H1 (cell line): ENCODE measurements at regions not wholly inside any gene's neighbourhood (a gene's known extent, or its start where the extent isn't known, plus 50 kb on each side); places are given as distances from the start of the nearest gene placed in this dataset.

Experiments used
- CTCF ChIA-PET: fragments of 300-600 bp; sonication (Branson Sonifier 250); formaldehyde crosslinking; loops from one replicate; lab custom pipeline; 2021; ENCODE audit not compliant: partially characterized antibody; lab: Charles Lee
- POLR2A ChIA-PET: fragments of 300-600 bp; sonication (Branson Sonifier 250); formaldehyde crosslinking; loops from one replicate; lab custom pipeline; 2021; ENCODE audit warnings: inconsistent platforms; ENCODE audit not compliant: partially characterized antibody; lab: Charles Lee
- DNase-seq, 2 experiments: peaks; one replicate each; pipeline versions ENCODE4 v3.0.0 to v3.0.0-alpha.2; 2010 to 2022; ENCODE audit warnings: low spot score in 2 of 2, low read depth in 1 of 2, mixed read lengths in 1 of 2
- FAIRE-seq: peaks from 2 replicates; lab custom pipeline; 2011; peaks lifted over from hg19 to GRCh38; lab: Jason Lieb, UNC
- H2AFZ ChIP-seq: 2 replicates; pipeline ENCODE4 v1.8.1; 2012; ENCODE audit warnings: low read length, inconsistent platforms
- H2AK5ac ChIP-seq: 2 replicates; pipeline ENCODE4 v1.6.1; 2013; ENCODE audit warnings: low read depth, low read length
- H2BK120ac ChIP-seq: replicated peaks from 2 replicates; pipeline ENCODE3; 2013; ENCODE audit warnings: low read depth, low read length, inconsistent platforms
- H2BK12ac ChIP-seq: 2 replicates; pipeline ENCODE4 v1.6.1; 2013; ENCODE audit warnings: low read depth, low read length
- H2BK15ac ChIP-seq: 2 replicates; pipeline ENCODE4 v1.6.1; 2013; ENCODE audit warnings: low read length
- H2BK20ac ChIP-seq: 2 replicates; pipeline ENCODE4 v1.6.1; 2013; ENCODE audit warnings: low read length
- H2BK5ac ChIP-seq: 2 replicates; pipeline ENCODE4 v1.6.1; 2013; ENCODE audit warnings: low read depth, low read length
- H3K14ac ChIP-seq: 2 replicates; pipeline ENCODE4 v1.6.1; 2013; ENCODE audit warnings: inconsistent platforms; ENCODE audit not compliant: insufficient read length
- H3K18ac ChIP-seq: 2 replicates; pipeline ENCODE4 v1.6.1; 2013; ENCODE audit warnings: low read length; ENCODE audit errors: extremely low read depth
- H3K23ac ChIP-seq: 2 replicates; pipeline ENCODE4 v1.6.1; 2013; ENCODE audit warnings: inconsistent platforms; ENCODE audit not compliant: insufficient read length
- H3K23me2 ChIP-seq: 2 replicates; pipeline ENCODE4 v1.6.1; 2013; ENCODE audit warnings: low read depth, low read length
- H3K27ac ChIP-seq: 2 replicates; pipeline ENCODE4 v1.6.1; 2011; ENCODE audit warnings: low read depth, low read length, inconsistent platforms
- H3K27me3 ChIP-seq, 4 experiments: replicated peaks in 1 of 4; 1 replicate in 1 of 4; 2 replicates in 3 of 4; pipeline versions ENCODE4 v1.6.1 to v1.8.1; 2011 to 2013; ENCODE audit warnings: low read length in 3 of 4, mild to moderate bottlenecking in 3 of 4, inconsistent platforms in 2 of 4, mixed read lengths in 2 of 4, moderate library complexity in 1 of 4; ENCODE audit not compliant: control insufficient read depth in 3 of 4, insufficient read depth in 3 of 4; ENCODE audit errors: extremely low read depth in 1 of 4
- H3K36me3 ChIP-seq, 4 experiments: 2 replicates each; pipeline versions ENCODE4 v1.6.1 to v1.8.1; 2011 to 2013; ENCODE audit warnings: mild to moderate bottlenecking in 4 of 4, low read length in 3 of 4, moderate library complexity in 2 of 4, control low read depth in 1 of 4, inconsistent platforms in 1 of 4; ENCODE audit not compliant: insufficient read depth in 4 of 4, control insufficient read depth in 2 of 4
- H3K4ac ChIP-seq: replicated peaks from 2 replicates; pipeline ENCODE3; 2013; ENCODE audit warnings: low read length, low read depth, mixed read lengths, inconsistent platforms; ENCODE audit not compliant: insufficient read length
- H3K4me1 ChIP-seq, 4 experiments: replicated peaks in 1 of 4; 1 replicate in 1 of 4; 2 replicates in 3 of 4; pipeline versions ENCODE4 v1.6.1 to v1.8.1; 2011 to 2013; ENCODE audit warnings: low read length in 3 of 4, inconsistent platforms in 2 of 4, mixed read lengths in 1 of 4; ENCODE audit not compliant: insufficient read depth in 4 of 4, control insufficient read depth in 3 of 4
- H3K4me2 ChIP-seq, 2 experiments: 2 replicates each; pipeline versions ENCODE4 v1.6.1 to v1.8.1; 2011 to 2013; ENCODE audit warnings: low read depth in 2 of 2, low read length in 2 of 2, control low read depth in 1 of 2, inconsistent platforms in 1 of 2, mild to moderate bottlenecking in 1 of 2; ENCODE audit not compliant: insufficient read depth in 1 of 2
- H3K4me3 ChIP-seq, 4 experiments: fragments of 200-600, 300-600 bp in 1 of 4; sonication (generic), shearing (Covaris generic), sonication (Bioruptor Twin) in 1 of 4; 2 replicates each; pipeline versions ENCODE4 v1.5.1 to v1.8.1; 2011 to 2016; ENCODE audit warnings: low read length in 4 of 4, low read depth in 3 of 4, control low read depth in 2 of 4, inconsistent platforms in 2 of 4, mild to moderate bottlenecking in 2 of 4, mixed read lengths in 1 of 4, moderate library complexity in 1 of 4; ENCODE audit not compliant: insufficient read depth in 2 of 4; ENCODE audit errors: extremely low read depth in 1 of 4
- H3K56ac ChIP-seq: replicated peaks from 2 replicates; pipeline ENCODE3; 2013; ENCODE audit warnings: low read depth, mild to moderate bottlenecking, mixed read lengths, low read length, inconsistent platforms; ENCODE audit not compliant: insufficient read length
- H3K79me1 ChIP-seq: 2 replicates; pipeline ENCODE4 v1.6.1; 2013; ENCODE audit warnings: low read depth, low read length, control low read depth
- H3K79me2 ChIP-seq, 2 experiments: 2 replicates each; pipeline versions ENCODE4 v1.6.1 to v1.8.1; 2012 to 2013; ENCODE audit warnings: low read length in 2 of 2, mild to moderate bottlenecking in 2 of 2, inconsistent platforms in 1 of 2; ENCODE audit not compliant: insufficient read depth in 2 of 2, control insufficient read depth in 1 of 2
- H3K9ac ChIP-seq, 4 experiments: replicated peaks in 1 of 4; 1 replicate in 1 of 4; 2 replicates in 3 of 4; pipeline versions ENCODE4 v1.6.1 to v1.8.1; 2011 to 2013; ENCODE audit warnings: low read depth in 3 of 4, low read length in 3 of 4, control low read depth in 2 of 4, mild to moderate bottlenecking in 2 of 4, moderate library complexity in 2 of 4, inconsistent platforms in 1 of 4; ENCODE audit errors: extremely low read depth in 1 of 4
- H3K9me3 ChIP-seq, 2 experiments: 2 replicates each; pipeline versions ENCODE4 v1.6.1 to v1.8.1; 2012 to 2013; ENCODE audit warnings: mild to moderate bottlenecking in 2 of 2, moderate library complexity in 2 of 2, control low read depth in 1 of 2, inconsistent platforms in 1 of 2, low read depth in 1 of 2, low read length in 1 of 2, mixed read lengths in 1 of 2; ENCODE audit not compliant: insufficient read depth in 2 of 2
- H4K20me1 ChIP-seq, 2 experiments: replicated peaks in 1 of 2; 2 replicates each; pipeline versions ENCODE3 to v1.8.1; 2011 to 2013; ENCODE audit warnings: inconsistent platforms in 2 of 2, low read length in 2 of 2, mild to moderate bottlenecking in 1 of 2; ENCODE audit not compliant: insufficient read depth in 2 of 2, control insufficient read depth in 1 of 2
- H4K5ac ChIP-seq: 2 replicates; pipeline ENCODE4 v1.6.1; 2013; ENCODE audit warnings: low read length, low read depth, mixed read lengths, inconsistent platforms; ENCODE audit not compliant: insufficient read length
- H4K8ac ChIP-seq: 2 replicates; pipeline ENCODE4 v1.8.0; 2013; ENCODE audit warnings: mild to moderate bottlenecking, moderate library complexity, low read length, inconsistent platforms; ENCODE audit not compliant: insufficient read depth; ENCODE audit errors: extremely low read depth
- H4K91ac ChIP-seq: replicated peaks from 2 replicates; pipeline ENCODE3; 2013; ENCODE audit warnings: low read length, mixed read lengths, inconsistent platforms; ENCODE audit not compliant: insufficient read length
- MAFK ChIP-seq: IDR thresholded peaks from 2 replicates; pipeline ENCODE4 v1.6.1; 2012; ENCODE audit warnings: low read depth, mild to moderate bottlenecking, improper control_type of control experiment, low read length
- SUZ12 ChIP-seq: fragments of 200-600 bp; sonication (generic); IDR thresholded peaks from 2 replicates; pipeline ENCODE4 v1.6.1; 2012; ENCODE audit warnings: mild to moderate bottlenecking, inconsistent platforms, low read length, moderate library complexity, mixed read lengths
- WGBS, 2 experiments: shearing (Covaris generic) in 1 of 2; methylation state at CpG; one replicate each; pipeline versions ENCODE4 v1.1.6 to v1.1.7; 2013 to 2015; ENCODE audit warnings: low lambda C conversion rate in 2 of 2, mixed read lengths in 2 of 2, inconsistent platforms in 1 of 2, low coverage in 1 of 2, missing lambda C conversion rate in 1 of 2; ENCODE audit not compliant: insufficient replicate concordance in 2 of 2, insufficient coverage in 1 of 2, insufficient read length in 1 of 2; ENCODE audit errors: extremely low coverage in 1 of 2, missing lambda C conversion rate in 1 of 2; 5-methylcytosine and 5-hydroxymethylcytosine counted together

- H2BK120ac ChIP-seq, result no peak overlapping the region
- no peak overlapping the region for H3K56ac ChIP-seq
- H4K91ac ChIP-seq, result no peak overlapping the region
- no peak overlapping the region for H2AK5ac ChIP-seq
- no peak overlapping the region for H2BK12ac ChIP-seq
- no peak overlapping the region for H3K4me2 ChIP-seq
- peaks cover 0 to 2% of the 10 kb centered on the region in 2 experiments for H4K20me1 ChIP-seq
- H3K14ac ChIP-seq, result no peak overlapping the region
- H3K4ac ChIP-seq, result no peak overlapping the region
- POLR2A ChIA-PET, result no interaction called here
- no peak overlapping the region for H3K23ac ChIP-seq
- no peak for FAIRE-seq
- 0 out of 2 replicates have a peak, but pooled peaks have one; percentile 13 for TF ChIP-seq MAFK
- no peak for TF ChIP-seq SUZ12
- H2AFZ ChIP-seq, result 0 out of 2 replicates have a peak overlapping the region, but pooled peaks have one; percentile 23
- H3K4me3 ChIP-seq, result no peak overlapping the region
- DNase-seq, result no peak
- H4K5ac ChIP-seq, result no peak overlapping the region
- no peaks in the 10 kb centered on the region for H3K36me3 ChIP-seq
- H4K8ac ChIP-seq, result no peak overlapping the region
- no peaks in the 10 kb centered on the region for H3K4me1 ChIP-seq
- no peak overlapping the region for H2BK20ac ChIP-seq
- WGBS, 2 experiments, result 92% methylated on average over 6 of the region's 6 CpGs; no CpG with 5 or more reads in 1 of the 2 experiments
- H3K27ac ChIP-seq, result no peak overlapping the region
- H3K9ac ChIP-seq, result no peak overlapping the region
- H3K23me2 ChIP-seq, result peaks cover 12% of the 10 kb centered on the region
- no peak overlapping the region for H2BK15ac ChIP-seq
- no peaks in the 10 kb centered on the region; a peak in 1 of 4 replicates for H3K79me2 ChIP-seq
- no peaks in the 10 kb centered on the region for H3K27me3 ChIP-seq
- H2BK5ac ChIP-seq, result no peak overlapping the region
- H3K79me1 ChIP-seq, result peaks cover 4% of the 10 kb centered on the region; the same call in 1 of the 2 replicates
- H3K18ac ChIP-seq, result no peak overlapping the region; the same call in 1 of the 2 replicates
- no peaks in the 10 kb centered on the region for H3K9me3 ChIP-seq
- CTCF ChIA-PET, result interaction anchor here (0.6 kb wide), 2 partner anchors 121 to 322 kb away, joined by 3 to 4 read pairs; no protein-coding TSS in a partner anchor
Measured at GRCh38 chr17:72306037-72306436, 185.2 kb downstream of the SOX9 start.
